MCF 10A (cell line): ENCODE measurements at regions not wholly inside any gene's neighbourhood (a gene's known extent, or its start where the extent isn't known, plus 50 kb on each side); places are given as distances from the start of the nearest gene placed in this dataset.

ENCODE experiments used
- BruUV-seq: library from RNA; stranded (reverse); fragments of 400-500 nt; replicated peaks from 2 replicates; lab custom pipeline; 2021; lab: Mats Ljungman, UMichigan
- CTCF ChIA-PET: fragments of 300-600 bp; sonication (Branson Sonifier 250); formaldehyde crosslinking; extraction: SDS; loops from one replicate; lab custom pipeline; 2021; ENCODE audit warnings: antibody characterized with exemption, inconsistent platforms; lab: Yijun Ruan, JAX
- POLR2A ChIA-PET: fragments of 300-600, 350-650 bp; sonication (Branson Sonifier 250); formaldehyde crosslinking; extraction: SDS; loops from one replicate; lab custom pipeline; 2020; ENCODE audit warnings: antibody characterized with exemption, inconsistent platforms; lab: Yijun Ruan, JAX
- DNase-seq: peaks from one replicate; pipeline ENCODE4 v3.0.0-alpha.2; 2018; ENCODE audit not compliant: unreplicated experiment
- H3K27ac Mint-ChIP-seq: one replicate; pipeline ENCODE4 v1.8.0; 2022; ENCODE audit warnings: mild to moderate bottlenecking, low read depth, mixed read lengths; ENCODE audit not compliant: unreplicated experiment
- H3K27me3 Mint-ChIP-seq: one replicate; pipeline ENCODE4 v1.8.0; 2022; ENCODE audit warnings: mixed read lengths; ENCODE audit not compliant: insufficient read depth, unreplicated experiment
- H3K36me3 Mint-ChIP-seq: one replicate; pipeline ENCODE4 v1.8.0; 2022; ENCODE audit warnings: mild to moderate bottlenecking, moderate library complexity, mixed read lengths; ENCODE audit not compliant: insufficient read depth, unreplicated experiment
- H3K4me1 Mint-ChIP-seq: one replicate; pipeline ENCODE4 v1.8.0; 2022; ENCODE audit warnings: mixed read lengths; ENCODE audit not compliant: insufficient read depth, unreplicated experiment
- H3K4me3 Mint-ChIP-seq: one replicate; pipeline ENCODE4 v1.8.0; 2022; ENCODE audit warnings: mild to moderate bottlenecking, moderate library complexity, mixed read lengths; ENCODE audit not compliant: unreplicated experiment
- H3K9me3 Mint-ChIP-seq: one replicate; pipeline ENCODE4 v1.8.0; 2022; ENCODE audit warnings: mixed read lengths; ENCODE audit not compliant: unreplicated experiment
- CTCF ChIP-seq: fragments of 200-600 bp; IDR thresholded peaks from one replicate; pipeline ENCODE4 v1.8.0; 2022; ENCODE audit warnings: antibody characterized with exemption, mild to moderate bottlenecking; ENCODE audit not compliant: unreplicated experiment
- intact Hi-C: fragments of 100-400 bp; cut with micrococcal nuclease; formaldehyde crosslinking; loops from 2 replicates; pipeline ENCODE4 v1.14.1; 2022

GRCh38 chr2:119068154-119068725 lies 90.3 kb downstream of the C1QL2 start:
- CTCF ChIA-PET, result interaction anchor here (0.6 kb wide), 1 partner anchor 187 kb away, joined by 3 read pairs; no protein-coding TSS in a partner anchor
- intact Hi-C loops, result no loop called here

GRCh38 chr2:119066272-119066804 lies 92.2 kb downstream of the C1QL2 start:
- Mint-ChIP-seq H3K36me3 (no peaks in the 10 kb centered on the region), H3K9me3 (no peaks in the 10 kb centered on the region), H3K27ac (no peak overlapping the region), H3K4me3 (no peak overlapping the region), H3K27me3 (no peaks in the 10 kb centered on the region), H3K4me1 (peaks cover 6% of the 10 kb centered on the region)
- CTCF ChIA-PET, result interaction anchor here (0.8 kb wide), 1 partner anchor 183 kb away, joined by 3 read pairs; no protein-coding TSS in a partner anchor
- peak; percentile 21 for DNase-seq
- POLR2A ChIA-PET, result interaction anchor here (0.5 kb wide), 1 partner anchor 14 kb away, joined by 4 read pairs; no protein-coding TSS in a partner anchor
- TF ChIP-seq CTCF, result no peak
- no TSS peak for BruUV-seq
- intact Hi-C loops, result no loop called here

More at GRCh38 chr2:119068154-119068725, 90.3 kb downstream of the C1QL2 start:
- no peaks in the 10 kb centered on the region for H3K27me3 Mint-ChIP-seq
- no peaks in the 10 kb centered on the region for H3K36me3 Mint-ChIP-seq
- POLR2A ChIA-PET, result no interaction called here
- H3K4me1 Mint-ChIP-seq, result peaks cover 6% of the 10 kb centered on the region
- no peak for DNase-seq
- no TSS peak for BruUV-seq
- no peak overlapping the region for H3K27ac Mint-ChIP-seq
- no peak for TF ChIP-seq CTCF
- H3K9me3 Mint-ChIP-seq, result no peaks in the 10 kb centered on the region
- H3K4me3 Mint-ChIP-seq, result no peak overlapping the region

GRCh38 chr2:119065146-119065545 lies 93.4 kb downstream of the C1QL2 start:
- H3K9me3 Mint-ChIP-seq, result no peaks in the 10 kb centered on the region
- TF ChIP-seq CTCF, result no peak
- POLR2A ChIA-PET, result no interaction called here
- no peaks in the 10 kb centered on the region for H3K36me3 Mint-ChIP-seq
- H3K4me3 Mint-ChIP-seq, result no peak overlapping the region
- no peak for DNase-seq
- peaks cover 6% of the 10 kb centered on the region for H3K4me1 Mint-ChIP-seq
- H3K27ac Mint-ChIP-seq, result no peak overlapping the region
- CTCF ChIA-PET, result interaction anchor here (1.0 kb wide), 1 partner anchor 183 kb away, joined by 3 read pairs; no protein-coding TSS in a partner anchor
- H3K27me3 Mint-ChIP-seq, result no peaks in the 10 kb centered on the region
- intact Hi-C loops, result no loop called here
- no TSS peak for BruUV-seq

GRCh38 chr2:119064567-119064966 lies 94.0 kb downstream of the C1QL2 start:
- CTCF ChIA-PET, result interaction anchor here (1.0 kb wide), 1 partner anchor 183 kb away, joined by 3 read pairs; no protein-coding TSS in a partner anchor
- BruUV-seq, result no TSS peak
- H3K9me3 Mint-ChIP-seq, result no peaks in the 10 kb centered on the region
- peak; percentile 46 for DNase-seq
- POLR2A ChIA-PET, result no interaction called here
- no peak overlapping the region for H3K4me3 Mint-ChIP-seq
- H3K27ac Mint-ChIP-seq, result no peak overlapping the region
- no peaks in the 10 kb centered on the region for H3K36me3 Mint-ChIP-seq
- H3K4me1 Mint-ChIP-seq, result peaks cover 6% of the 10 kb centered on the region
- intact Hi-C loops, result no loop called here
- TF ChIP-seq CTCF, result no peak
- no peaks in the 10 kb centered on the region for H3K27me3 Mint-ChIP-seq
